Natural killer cell (primary cell): ENCODE measurements at regions not wholly inside any gene's neighbourhood (a gene's known extent, or its start where the extent isn't known, plus 50 kb on each side); places are given as distances from the start of the nearest gene placed in this dataset.
A peak's percentile ranks its signal among the peaks of the same experiment; 100 is the strongest.

ENCODE experiments used
- ATAC-seq, 3 donors: fragments of 150-1000 bp in 2 of 3; fragments of 200-7000 bp in 1 of 3; cut with Tn5 transposase; 1 replicate in 1 of 3; 2 replicates in 2 of 3; pipeline ENCODE4 v1.10.0; 2021; ENCODE audit warnings: mild to moderate bottlenecking in 2 of 3, moderate library complexity in 2 of 3
- DNase-seq, 2 donors: peaks; one replicate each; pipeline versions ENCODE4 v3.0.0 to v3.0.0-alpha.2; 2013 to 2021; ENCODE audit warnings: mixed read lengths in 1 of 2
- H3K27ac ChIP-seq: one replicate; pipeline ENCODE4 v1.5.1; 2013; ENCODE audit warnings: mild to moderate bottlenecking, low read length
- H3K27me3 ChIP-seq: one replicate; pipeline ENCODE4 v1.6.1; 2013; ENCODE audit warnings: low read length; ENCODE audit not compliant: control insufficient read depth, insufficient read depth
- H3K36me3 ChIP-seq: one replicate; pipeline ENCODE4 v1.6.1; 2013; ENCODE audit warnings: low read length; ENCODE audit not compliant: control insufficient read depth, insufficient read depth
- H3K4me1 ChIP-seq: one replicate; pipeline ENCODE4 v1.6.1; 2013; ENCODE audit warnings: low read length; ENCODE audit not compliant: control insufficient read depth, insufficient read depth
- H3K4me3 ChIP-seq: one replicate; pipeline ENCODE4 v1.5.1; 2013; ENCODE audit warnings: low read length
- H3K9me3 ChIP-seq: one replicate; pipeline ENCODE4 v1.6.1; 2013; ENCODE audit warnings: low read length; ENCODE audit not compliant: control insufficient read depth, insufficient read depth
- H3K27ac Mint-ChIP-seq, 2 donors: one replicate each; pipeline ENCODE4 v1.8.0; 2022; ENCODE audit warnings: mild to moderate bottlenecking in 2 of 2, mixed read lengths in 2 of 2, moderate library complexity in 1 of 2
- H3K27me3 Mint-ChIP-seq, 2 donors: one replicate each; pipeline ENCODE4 v1.8.0; 2022; ENCODE audit warnings: low read depth in 2 of 2, mixed read lengths in 2 of 2
- H3K36me3 Mint-ChIP-seq: one replicate; pipeline ENCODE4 v1.8.0; 2022; ENCODE audit warnings: mixed read lengths
- H3K4me1 Mint-ChIP-seq, 2 donors: one replicate each; pipeline ENCODE4 v1.8.0; 2022; ENCODE audit warnings: mixed read lengths in 2 of 2
- H3K4me3 Mint-ChIP-seq: one replicate; pipeline ENCODE4 v1.8.0; 2022; ENCODE audit warnings: mild to moderate bottlenecking, moderate library complexity, mixed read lengths
- H3K9me3 Mint-ChIP-seq, 2 donors: one replicate each; pipeline ENCODE4 v1.8.0; 2022; ENCODE audit warnings: mixed read lengths in 2 of 2
- CTCF ChIP-seq: fragments of 200-600 bp; IDR thresholded peaks from one replicate; pipeline ENCODE4 v1.8.0; 2022; ENCODE audit warnings: antibody characterized with exemption
- WGBS: methylation state at CpG from one replicate; pipeline ENCODE4 v1.1.7; 2013; ENCODE audit warnings: missing lambda C conversion rate; ENCODE audit not compliant: insufficient coverage; 5-methylcytosine and 5-hydroxymethylcytosine counted together
- intact Hi-C: fragments of 100-400 bp; cut with micrococcal nuclease; formaldehyde crosslinking; loops from one replicate; pipeline ENCODE4 v1.14.2; 2022

GRCh38 chr4:104064646-104065577 lies 345.1 kb upstream of the TACR3 start:
- WGBS: 46% methylated on average over 6 of the region's 8 CpGs
- TF ChIP-seq CTCF: no peak
- Histone ChIP-seq H3K9me3 (no peaks in the 10 kb centered on the region), H3K4me3 (no peak overlapping the region), H3K36me3 (no peaks in the 10 kb centered on the region), H3K27ac (no peak overlapping the region), H3K4me1 (no peaks in the 10 kb centered on the region), H3K27me3 (no peaks in the 10 kb centered on the region)
- peaks cover 0 to 3% of the 10 kb centered on the region in 2 donors for H3K9me3 Mint-ChIP-seq
- no peaks in the 10 kb centered on the region for H3K36me3 Mint-ChIP-seq
- intact Hi-C loops: loop anchor here (5.0 kb wide), 2 partner anchors 797 to 1407 kb away; partner anchors contain the start of gene PPA2
- no peak overlapping the region for H3K27ac Mint-ChIP-seq
- ATAC-seq (no peak), DNase-seq (peak in 1 of 2 donors; percentile 5)
- no peaks in the 10 kb centered on the region for H3K4me1 Mint-ChIP-seq
- H3K4me3 Mint-ChIP-seq: no peak overlapping the region
- H3K27me3 Mint-ChIP-seq: no peaks in the 10 kb centered on the region

GRCh38 chr4:104063341-104063740 lies 343.6 kb upstream of the TACR3 start:
- ATAC-seq: no peak
- H3K4me1 Mint-ChIP-seq: no peaks in the 10 kb centered on the region
- Histone ChIP-seq H3K27me3 (no peaks in the 10 kb centered on the region), H3K36me3 (no peaks in the 10 kb centered on the region), H3K4me1 (no peaks in the 10 kb centered on the region), H3K9me3 (no peaks in the 10 kb centered on the region), H3K4me3 (no peak overlapping the region), H3K27ac (no peak overlapping the region)
- no peaks in the 10 kb centered on the region for H3K27me3 Mint-ChIP-seq
- H3K27ac Mint-ChIP-seq: no peak overlapping the region
- DNase-seq: no peak
- TF ChIP-seq CTCF: no peak
- intact Hi-C loops: loop anchor here (5.0 kb wide), 1 partner anchor 799 kb away; no protein-coding TSS in a partner anchor
- H3K9me3 Mint-ChIP-seq: peaks cover 0 to 2% of the 10 kb centered on the region in 2 donors
- H3K4me3 Mint-ChIP-seq: no peak overlapping the region
- no peaks in the 10 kb centered on the region for H3K36me3 Mint-ChIP-seq
- 78% methylated on average over 2 of the region's 2 CpGs for WGBS

GRCh38 chr4:104044369-104044768 lies 324.6 kb upstream of the TACR3 start:
- Histone ChIP-seq H3K36me3 (no peaks in the 10 kb centered on the region), H3K4me1 (no peaks in the 10 kb centered on the region), H3K27me3 (no peaks in the 10 kb centered on the region), H3K27ac (no peak overlapping the region), H3K9me3 (no peaks in the 10 kb centered on the region), H3K4me3 (no peak overlapping the region)
- Mint-ChIP-seq H3K36me3 (no peaks in the 10 kb centered on the region), H3K4me1 (no peaks in the 10 kb centered on the region), H3K9me3 (peaks cover 10 to 11% of the 10 kb centered on the region in 2 donors), H3K4me3 (no peak overlapping the region), H3K27me3 (no peaks in the 10 kb centered on the region), H3K27ac (no peak overlapping the region)
- 88% methylated on average over 1 of the region's 3 CpGs for WGBS
- DNase-seq (no peak), ATAC-seq (no peak)
- TF ChIP-seq CTCF: no peak
- intact Hi-C loops: no loop called here
